GM18870 (cell line): ENCODE measurements at regions not wholly inside any gene's neighbourhood (a gene's known extent, or its start where the extent isn't known, plus 50 kb on each side); places are given as distances from the start of the nearest gene placed in this dataset.

Experiments
- ATAC-seq: cut with Tn5 transposase; IDR thresholded peaks from one replicate; pipeline ENCODE4 v1.9.1; 2021; ENCODE audit warnings: moderate library complexity; ENCODE audit not compliant: unreplicated experiment

DNA sequence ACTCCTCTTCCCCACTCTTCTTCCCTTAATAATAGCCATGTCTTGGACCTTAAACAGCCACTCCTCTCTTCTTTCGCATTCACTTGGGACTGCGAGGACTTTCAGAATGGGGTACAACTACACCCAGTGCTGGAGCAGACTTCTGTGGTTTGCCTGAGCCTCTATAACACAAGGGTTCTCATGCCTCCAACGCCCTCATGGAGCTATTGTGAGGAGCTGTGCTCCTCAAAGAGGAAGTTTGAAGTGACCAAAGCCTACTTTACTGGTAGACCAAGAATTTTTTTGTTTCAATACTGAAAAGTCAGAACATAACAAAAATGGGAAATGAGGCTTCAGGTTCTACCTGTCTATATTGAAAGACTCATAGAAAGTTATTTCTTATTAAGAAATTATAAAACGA, 316.4 kb downstream of the PIK3R1 start:
- no peak for ATAC-seq

DNA sequence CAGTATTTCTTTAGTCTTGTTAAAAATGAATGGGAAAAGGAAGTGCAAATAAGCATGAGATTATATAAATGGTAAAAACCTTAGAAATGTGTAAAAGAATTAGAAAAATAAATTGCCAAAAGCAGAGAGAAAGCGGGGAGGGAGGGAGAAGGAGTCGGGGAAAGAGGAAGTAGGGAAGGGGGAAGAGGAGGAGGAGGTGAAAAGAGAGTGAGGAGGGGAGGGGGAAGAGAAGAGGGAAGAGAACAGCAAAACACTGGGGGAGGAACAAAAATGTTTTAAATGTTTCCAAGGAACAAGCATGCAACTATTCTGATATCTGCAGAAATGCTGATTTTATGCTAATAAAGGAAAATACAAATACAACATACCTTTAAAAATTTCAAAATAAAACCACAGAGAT, 317.5 kb downstream of the PIK3R1 start:
- ATAC-seq, result no peak

DNA sequence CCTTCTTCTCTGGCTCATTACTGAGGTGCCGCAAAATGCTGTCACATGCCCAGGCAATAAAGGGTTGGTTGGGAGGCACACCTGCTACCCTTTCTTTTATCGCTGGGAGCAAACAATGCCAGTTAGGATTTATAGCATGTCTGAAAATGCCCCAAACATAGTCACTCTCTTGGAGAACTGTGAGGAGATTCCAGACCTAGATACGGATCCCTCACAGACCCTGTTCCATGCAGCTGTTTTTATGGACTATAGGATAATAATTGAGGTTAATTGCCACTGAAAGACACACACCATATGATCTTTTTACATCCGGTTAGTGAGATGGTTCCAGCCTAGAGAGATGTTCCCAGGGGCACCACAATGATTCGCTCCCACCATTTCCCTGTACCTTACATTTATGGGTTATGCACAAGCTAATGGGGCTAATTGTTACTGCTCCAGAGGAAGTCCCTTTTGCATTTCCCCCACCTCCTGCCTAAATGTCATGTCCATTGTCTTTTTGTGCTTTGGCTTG, 318.1 kb downstream of the PIK3R1 start:
- no peak for ATAC-seq

- no peak for ATAC-seq
Measured at GRCh38 chr5:68534131-68534940, 318.8 kb downstream of the PIK3R1 start.

DNA sequence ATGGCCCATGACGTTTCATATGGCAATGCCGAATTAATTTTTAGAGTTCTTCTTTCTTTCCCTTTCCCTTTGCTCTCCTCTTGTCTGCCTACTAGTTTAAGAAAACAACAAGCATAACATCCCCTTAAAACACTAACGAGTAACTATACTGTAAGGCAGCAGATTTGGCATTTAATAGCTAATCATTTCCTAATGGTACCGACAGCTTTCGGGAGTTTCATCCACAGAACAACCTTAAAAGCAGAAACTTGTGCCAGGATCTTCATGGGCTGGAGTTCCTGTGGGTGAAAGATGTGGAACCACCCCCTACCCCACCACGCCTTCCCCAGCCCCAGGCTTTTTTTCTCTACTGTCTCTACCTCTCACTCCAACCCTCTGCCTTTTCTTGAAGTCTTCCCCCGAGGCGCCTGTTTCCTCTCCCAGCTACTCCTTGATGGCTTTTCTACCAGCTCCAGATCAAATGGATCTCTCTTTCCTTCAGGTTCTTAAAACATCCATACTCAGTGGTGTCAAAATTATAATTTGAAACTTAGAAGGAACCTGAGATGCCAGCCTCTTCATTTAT, 319.5 kb downstream of the PIK3R1 start:
- ATAC-seq, result no peak

- ATAC-seq, result no peak
Measured at GRCh38 chr5:68538814-68539420, 323.4 kb downstream of the PIK3R1 start.

GRCh38 chr5:68540798-68541590, 325.4 kb downstream of the PIK3R1 start:
- ATAC-seq, result no peak

GRCh38 chr5:68542207-68542606, 326.7 kb downstream of the PIK3R1 start:
- no peak for ATAC-seq

- no peak for ATAC-seq
Measured at GRCh38 chr5:68543212-68543611, 327.7 kb downstream of the PIK3R1 start.

DNA sequence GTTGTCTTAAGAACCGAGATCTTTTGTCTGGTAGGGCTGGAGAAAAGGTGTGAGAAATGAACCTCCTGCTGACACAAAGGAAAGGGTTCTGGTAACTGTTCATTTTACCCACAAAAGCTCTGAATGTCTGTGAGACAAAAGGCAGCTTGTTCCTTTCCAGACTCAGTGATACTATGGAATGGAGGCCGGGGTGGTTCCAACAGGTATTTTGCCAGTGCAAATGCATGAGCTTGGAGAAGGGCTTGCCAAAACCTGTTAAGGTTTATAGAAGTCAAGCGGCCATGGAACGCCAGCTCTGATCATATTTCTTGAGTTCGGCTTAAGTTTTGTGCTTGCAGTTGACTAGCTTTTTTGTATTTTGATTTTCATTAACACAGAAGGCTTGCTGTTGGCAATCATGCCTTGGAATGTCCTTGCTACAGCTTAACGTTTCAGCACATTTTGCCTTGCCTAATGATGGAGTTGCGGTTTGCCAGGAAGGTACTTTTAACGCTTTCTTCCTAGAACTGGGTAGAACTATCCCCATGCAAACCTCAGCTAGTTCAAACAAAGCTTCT, 328.6 kb downstream of the PIK3R1 start:
- ATAC-seq, result no peak

DNA sequence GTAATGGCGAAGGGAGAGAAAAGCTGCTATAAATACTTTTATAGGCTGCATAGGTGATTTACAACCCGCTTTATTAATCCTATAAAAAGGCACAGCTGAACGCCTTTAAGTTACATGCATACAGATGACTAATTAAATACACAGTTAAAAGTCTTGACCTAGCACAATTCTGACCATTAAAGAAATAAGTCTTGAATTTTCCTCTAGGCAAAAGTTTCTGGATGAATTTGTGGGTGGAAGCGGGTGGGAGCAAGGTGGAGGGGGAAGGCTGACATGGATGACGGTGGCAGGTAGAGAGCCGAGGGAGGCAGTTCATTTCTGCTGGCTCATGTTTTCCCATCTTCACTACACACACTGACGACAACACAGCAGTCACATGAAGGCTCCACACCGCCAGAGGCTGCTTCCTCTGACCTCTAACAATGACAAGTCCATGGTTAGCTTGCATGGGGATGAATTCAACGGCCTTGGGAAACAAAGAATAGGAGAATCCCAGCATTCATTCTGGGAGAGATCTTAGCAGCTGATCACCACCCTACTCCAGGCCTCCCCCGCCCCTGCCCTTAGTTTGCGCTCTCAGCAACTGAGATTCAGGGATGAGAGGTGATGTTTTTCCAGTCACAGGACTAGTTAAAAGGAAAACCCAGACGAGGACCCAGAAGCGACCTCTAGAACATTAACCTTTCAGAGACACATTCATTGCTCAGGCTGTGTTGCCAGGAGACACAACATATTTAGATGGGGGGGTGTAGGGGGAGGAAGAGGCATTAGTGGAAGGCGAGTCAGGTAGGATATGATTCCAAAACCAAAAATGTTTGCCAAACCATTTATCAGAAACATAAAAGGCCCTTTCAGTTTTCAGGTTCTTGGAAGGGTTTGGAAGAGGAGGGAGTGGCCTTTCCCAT, 329.3 kb downstream of the PIK3R1 start:
- no peak for ATAC-seq

DNA sequence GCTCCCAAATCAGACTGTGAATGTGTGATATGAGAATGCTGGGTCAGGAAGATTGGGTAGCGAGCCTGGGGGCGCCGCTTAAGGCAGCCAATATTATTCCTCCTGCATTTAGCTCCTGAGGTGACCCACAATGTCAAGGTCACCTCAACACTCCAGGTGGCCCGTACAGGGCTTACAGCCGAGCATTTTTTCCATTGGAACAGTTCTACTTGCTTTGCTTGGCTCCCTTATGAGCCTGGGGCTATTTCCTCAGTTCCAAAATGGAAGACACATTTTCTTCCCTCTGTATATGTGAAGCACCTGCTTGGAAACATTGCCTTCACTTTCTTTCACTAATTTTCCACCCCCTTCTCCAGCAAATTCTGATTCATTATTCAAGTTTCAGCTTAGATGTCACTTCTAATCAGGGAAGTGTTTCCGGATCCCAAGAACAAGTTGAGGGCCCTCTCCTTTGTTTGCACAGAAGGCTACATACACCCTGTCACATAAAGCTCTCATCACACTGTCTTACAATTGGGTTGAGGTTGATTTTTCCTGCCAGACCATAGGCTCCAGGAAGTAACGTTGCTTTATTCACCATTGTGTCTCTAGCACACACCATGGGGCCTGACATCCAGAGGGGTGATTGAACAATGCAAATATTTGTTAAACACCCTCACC, 330.2 kb downstream of the PIK3R1 start:
- no peak for ATAC-seq

- no peak for ATAC-seq
Measured at GRCh38 chr5:68547056-68547455, 331.5 kb downstream of the PIK3R1 start.

- no peak for ATAC-seq
Measured at GRCh38 chr5:68547622-68548021, 332.1 kb downstream of the PIK3R1 start.

- ATAC-seq, result no peak
Measured at GRCh38 chr5:68548959-68549676, 333.6 kb downstream of the PIK3R1 start.

- ATAC-seq, result no peak
Measured at GRCh38 chr5:68550015-68550414, 334.5 kb downstream of the PIK3R1 start.

DNA sequence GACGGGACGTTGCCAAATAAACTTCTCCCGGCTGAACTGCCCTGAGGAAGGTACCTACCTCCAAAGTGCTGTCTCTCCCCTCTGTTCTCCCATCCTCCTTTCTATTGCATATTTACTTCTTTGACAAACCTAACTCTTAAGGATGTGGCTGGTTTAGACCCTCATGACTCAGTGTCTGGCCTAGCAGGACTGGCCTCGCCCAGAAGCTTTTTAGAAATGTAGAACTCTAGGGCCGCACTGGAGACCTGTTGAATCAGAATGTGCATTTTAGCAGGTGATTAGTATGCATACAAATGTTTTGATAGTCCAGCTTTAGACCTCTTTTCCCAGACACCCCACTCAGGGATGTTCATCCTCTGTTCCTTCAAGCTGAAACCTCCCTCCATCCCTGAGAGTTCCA, 335.9 kb downstream of the PIK3R1 start:
- no peak for ATAC-seq

DNA sequence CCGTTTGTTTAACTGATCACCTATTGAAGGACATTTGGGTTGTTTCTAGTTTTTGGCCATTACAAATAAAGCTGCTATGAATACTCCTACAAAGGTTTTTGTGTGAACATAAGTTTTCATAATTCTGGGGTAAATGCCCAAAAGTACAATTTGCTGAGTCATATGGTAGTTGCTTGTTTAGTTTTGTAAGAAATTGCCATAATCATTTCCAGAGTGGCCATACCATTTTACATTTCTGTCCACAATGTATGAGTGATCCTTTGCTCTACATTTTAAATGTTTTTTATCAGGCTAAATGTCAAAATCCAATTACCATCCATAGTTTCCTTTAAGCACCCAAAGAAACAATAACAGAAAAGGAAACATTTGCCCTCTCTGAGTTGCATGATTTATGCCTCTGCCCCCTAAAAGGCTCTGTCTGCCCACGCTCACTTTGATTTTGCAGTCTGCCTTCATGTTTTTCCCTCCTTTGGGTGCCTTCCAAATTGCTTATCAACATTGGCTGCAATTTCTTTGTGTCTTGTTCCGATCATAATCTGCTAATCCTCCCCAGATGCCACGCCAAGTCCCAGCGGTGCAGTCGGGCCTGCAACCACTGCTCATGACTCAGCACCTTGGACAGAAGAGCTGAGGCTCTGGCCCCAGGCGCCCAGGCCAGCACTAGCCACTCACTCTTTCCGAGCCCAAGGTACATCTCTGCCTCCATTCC, 339.2 kb downstream of the PIK3R1 start:
- no peak for ATAC-seq
